CD14-positive monocyte (primary cell): ENCODE measurements at regions not wholly inside any gene's neighbourhood (a gene's known extent, or its start where the extent isn't known, plus 50 kb on each side); places are given as distances from the start of the nearest gene placed in this dataset.

Experiments
- DNase-seq, 3 donors: peaks; one replicate each; pipeline ENCODE4 v3.0.0-alpha.2; 2011 to 2022
- H2AFZ ChIP-seq: 2 replicates; pipeline ENCODE4 v1.6.0; 2012; ENCODE audit warnings: mild to moderate bottlenecking, low read depth, low read length, inconsistent platforms; ENCODE audit not compliant: insufficient read depth, poor library complexity, severe bottlenecking
- H3K27ac ChIP-seq, 2 donors: 1 replicate in 1 of 2; 2 replicates in 1 of 2; pipeline ENCODE4 v1.5.1; 2012 to 2013; ENCODE audit warnings: low read length in 2 of 2, control low read depth in 1 of 2, inconsistent platforms in 1 of 2, low read depth in 1 of 2, mild to moderate bottlenecking in 1 of 2
- H3K27me3 ChIP-seq, 2 donors: one replicate each; pipeline versions ENCODE4 v1.6.0 to v1.6.1; 2011 to 2013; ENCODE audit warnings: low read length in 2 of 2; ENCODE audit not compliant: control insufficient read depth in 2 of 2, insufficient read depth in 2 of 2
- H3K36me3 ChIP-seq, 2 donors: replicated peaks in 1 of 2; 1 replicate in 1 of 2; 2 replicates in 1 of 2; pipeline versions ENCODE4 v1.5.1 to v1.6.1; 2012 to 2013; ENCODE audit warnings: low read length in 2 of 2, control low read depth in 1 of 2, inconsistent platforms in 1 of 2, mild to moderate bottlenecking in 1 of 2; ENCODE audit not compliant: insufficient read depth in 2 of 2, control insufficient read depth in 1 of 2
- H3K4me1 ChIP-seq, 2 donors: 1 replicate in 1 of 2; 2 replicates in 1 of 2; pipeline versions ENCODE4 v1.5.1 to v1.6.1; 2012 to 2013; ENCODE audit warnings: low read length in 2 of 2, control low read depth in 1 of 2, inconsistent platforms in 1 of 2, mild to moderate bottlenecking in 1 of 2, moderate library complexity in 1 of 2; ENCODE audit not compliant: insufficient read depth in 2 of 2, control insufficient read depth in 1 of 2
- H3K4me2 ChIP-seq: replicated peaks from 2 replicates; pipeline ENCODE3; 2012; ENCODE audit warnings: low read length, moderate library complexity, mild to moderate bottlenecking; ENCODE audit not compliant: poor library complexity, severe bottlenecking; ENCODE audit errors: extremely low read depth
- H3K4me3 ChIP-seq, 3 experiments: fragments of 200-600 bp in 1 of 3; sonication (generic) in 1 of 3; replicated peaks in 1 of 3; 1 replicate in 2 of 3; 2 replicates in 1 of 3; pipeline ENCODE4 v1.5.1; 2011 to 2013; ENCODE audit warnings: low read length in 3 of 3, mild to moderate bottlenecking in 3 of 3, control low read depth in 2 of 3, low read depth in 2 of 3, inconsistent platforms in 1 of 3, moderate library complexity in 1 of 3
- H3K79me2 ChIP-seq: 2 replicates; pipeline ENCODE4 v1.6.0; 2012; ENCODE audit warnings: mild to moderate bottlenecking, control low read depth, inconsistent platforms, low read length, moderate library complexity; ENCODE audit not compliant: insufficient read depth
- H3K9ac ChIP-seq: 2 replicates; pipeline ENCODE4 v1.6.0; 2017; ENCODE audit warnings: low read length, mild to moderate bottlenecking; ENCODE audit not compliant: insufficient read depth, poor library complexity, severe bottlenecking
- H3K9me3 ChIP-seq, 2 donors: replicated peaks in 1 of 2; 1 replicate in 1 of 2; 2 replicates in 1 of 2; pipeline versions ENCODE4 v1.5.1 to v1.6.1; 2012 to 2013; ENCODE audit warnings: low read length in 2 of 2, control low read depth in 1 of 2; ENCODE audit not compliant: control insufficient read depth in 1 of 2, insufficient read depth in 1 of 2
- H4K20me1 ChIP-seq: 2 replicates; pipeline ENCODE4 v1.6.0; 2012; ENCODE audit warnings: mild to moderate bottlenecking, low read length, control low read depth, moderate library complexity; ENCODE audit not compliant: insufficient read depth
- H3K27ac Mint-ChIP-seq, 7 donors: one replicate each; pipeline ENCODE4 v1.8.0; 2020; ENCODE audit warnings: mild to moderate bottlenecking in 7 of 7, mixed read lengths in 7 of 7, moderate library complexity in 6 of 7, inconsistent platforms in 2 of 7
- H3K27me3 Mint-ChIP-seq, 3 donors: one replicate each; pipeline ENCODE4 v1.8.0; 2021 to 2022; ENCODE audit warnings: low read depth in 3 of 3, mild to moderate bottlenecking in 3 of 3, mixed read lengths in 3 of 3, moderate library complexity in 3 of 3, inconsistent platforms in 1 of 3
- H3K36me3 Mint-ChIP-seq, 2 donors: one replicate each; pipeline ENCODE4 v1.8.0; 2020; ENCODE audit warnings: mixed read lengths in 2 of 2, inconsistent platforms in 1 of 2, mild to moderate bottlenecking in 1 of 2
- H3K4me1 Mint-ChIP-seq: one replicate; pipeline ENCODE4 v1.8.0; 2020; ENCODE audit warnings: mild to moderate bottlenecking, mixed read lengths
- H3K4me3 Mint-ChIP-seq, 2 donors: one replicate each; pipeline ENCODE4 v1.8.0; 2020; ENCODE audit warnings: mild to moderate bottlenecking in 2 of 2, mixed read lengths in 2 of 2, moderate library complexity in 1 of 2
- H3K9me3 Mint-ChIP-seq, 7 donors: one replicate each; pipeline ENCODE4 v1.8.0; 2020 to 2022; ENCODE audit warnings: mixed read lengths in 7 of 7, mild to moderate bottlenecking in 6 of 7, moderate library complexity in 6 of 7, inconsistent platforms in 2 of 7
- CTCF ChIP-seq: fragments of 200-600 bp; IDR thresholded peaks from one replicate; pipeline ENCODE4 v1.8.0; 2022; ENCODE audit warnings: antibody characterized with exemption, mild to moderate bottlenecking
- WGBS: methylation state at CpG from one replicate; pipeline ENCODE4 v1.1.5; 2013; ENCODE audit warnings: missing lambda C conversion rate; ENCODE audit not compliant: insufficient coverage; 5-methylcytosine and 5-hydroxymethylcytosine counted together
- intact Hi-C, 2 donors: fragments of 100-400 bp; cut with micrococcal nuclease; formaldehyde crosslinking; loops; one replicate each; pipeline versions ENCODE4 v1.15.0 to v1.15.1; 2023

GRCh38 chr6:140806431-140806830 lies 1326.3 kb upstream of the GJE1 start:
- H3K36me3 ChIP-seq: no peaks in the 10 kb centered on the region
- Mint-ChIP-seq H3K4me3 (no peak overlapping the region), H3K27me3 (peaks cover 1 to 2% (median 1%) of the 10 kb centered on the region in 3 donors), H3K9me3 (peaks cover 0 to 13% (median 4%) of the 10 kb centered on the region in 7 donors), H3K4me1 (no peaks in the 10 kb centered on the region), H3K27ac (no peak overlapping the region), H3K36me3 (no peaks in the 10 kb centered on the region)
- H3K4me3 ChIP-seq: no peak overlapping the region
- H3K79me2 ChIP-seq: no peaks in the 10 kb centered on the region
- no peaks in the 10 kb centered on the region for H4K20me1 ChIP-seq
- no peak overlapping the region for H2AFZ ChIP-seq
- intact Hi-C loops: no loop called here
- H3K4me2 ChIP-seq: no peak overlapping the region
- no CpG with 5 or more reads among the region's 1 CpG for WGBS
- no peak overlapping the region for H3K9ac ChIP-seq
- H3K4me1 ChIP-seq: no peaks in the 10 kb centered on the region
- TF ChIP-seq CTCF: no peak
- no peaks in the 10 kb centered on the region for H3K27me3 ChIP-seq
- DNase-seq: no peak
- peaks cover 6 to 8% of the 10 kb centered on the region in 2 donors for H3K9me3 ChIP-seq
- H3K27ac ChIP-seq: no peak overlapping the region

- Histone ChIP-seq H3K27ac (no peak overlapping the region), H3K79me2 (no peaks in the 10 kb centered on the region)
- intact Hi-C loops: no loop called here
Measured at GRCh38 chr6:140794544-140794943, 1338.2 kb upstream of the GJE1 start.

More at GRCh38 chr6:140794544-140794943, 1338.2 kb upstream of the GJE1 start:
- H3K9me3 ChIP-seq: peaks cover 4 to 6% of the 10 kb centered on the region in 2 donors
- H3K9me3 Mint-ChIP-seq: peaks cover 0 to 14% (median 5%) of the 10 kb centered on the region in 7 donors
- DNase-seq: no peak
- no peak overlapping the region for H3K4me2 ChIP-seq
- H3K4me3 ChIP-seq: no peak overlapping the region
- no peaks in the 10 kb centered on the region for H3K36me3 Mint-ChIP-seq
- no peak overlapping the region for H3K9ac ChIP-seq
- H3K27ac Mint-ChIP-seq: no peak overlapping the region
- TF ChIP-seq CTCF: no peak
- no peak overlapping the region for H2AFZ ChIP-seq
- H3K27me3 Mint-ChIP-seq: no peaks in the 10 kb centered on the region
- no peak overlapping the region for H3K4me3 Mint-ChIP-seq
- no peaks in the 10 kb centered on the region for H3K4me1 ChIP-seq
- H3K27me3 ChIP-seq: no peaks in the 10 kb centered on the region
- H3K36me3 ChIP-seq: no peaks in the 10 kb centered on the region
- no peaks in the 10 kb centered on the region for H3K4me1 Mint-ChIP-seq
- no peaks in the 10 kb centered on the region for H4K20me1 ChIP-seq
